ENCODE measurements at regions not wholly inside any gene's neighbourhood (a gene's known extent, or its start where the extent isn't known, plus 50 kb on each side); places are given as distances from the start of the nearest gene placed in this dataset.

DNA sequence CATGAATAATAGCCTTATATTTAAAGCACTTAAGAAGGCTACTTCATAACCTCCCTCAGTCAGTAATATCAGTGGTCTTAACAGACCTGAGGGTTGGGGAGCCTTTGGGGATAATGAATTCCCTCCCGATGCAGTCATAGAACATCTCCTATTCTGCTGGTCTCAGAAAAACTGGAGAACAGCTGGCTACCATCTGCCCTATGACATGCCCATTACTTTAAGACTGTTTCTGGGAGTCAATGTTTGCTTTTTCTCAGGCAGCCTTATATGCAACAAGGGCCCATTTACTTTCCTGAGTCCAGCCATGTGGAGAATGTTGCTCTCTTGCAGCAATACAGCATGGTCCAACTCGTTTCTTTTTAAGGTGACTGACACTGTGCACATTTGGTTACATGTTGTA is 161.7 kb upstream of the PARP11 start:
- TF ChIP-seq, protein P1, sequence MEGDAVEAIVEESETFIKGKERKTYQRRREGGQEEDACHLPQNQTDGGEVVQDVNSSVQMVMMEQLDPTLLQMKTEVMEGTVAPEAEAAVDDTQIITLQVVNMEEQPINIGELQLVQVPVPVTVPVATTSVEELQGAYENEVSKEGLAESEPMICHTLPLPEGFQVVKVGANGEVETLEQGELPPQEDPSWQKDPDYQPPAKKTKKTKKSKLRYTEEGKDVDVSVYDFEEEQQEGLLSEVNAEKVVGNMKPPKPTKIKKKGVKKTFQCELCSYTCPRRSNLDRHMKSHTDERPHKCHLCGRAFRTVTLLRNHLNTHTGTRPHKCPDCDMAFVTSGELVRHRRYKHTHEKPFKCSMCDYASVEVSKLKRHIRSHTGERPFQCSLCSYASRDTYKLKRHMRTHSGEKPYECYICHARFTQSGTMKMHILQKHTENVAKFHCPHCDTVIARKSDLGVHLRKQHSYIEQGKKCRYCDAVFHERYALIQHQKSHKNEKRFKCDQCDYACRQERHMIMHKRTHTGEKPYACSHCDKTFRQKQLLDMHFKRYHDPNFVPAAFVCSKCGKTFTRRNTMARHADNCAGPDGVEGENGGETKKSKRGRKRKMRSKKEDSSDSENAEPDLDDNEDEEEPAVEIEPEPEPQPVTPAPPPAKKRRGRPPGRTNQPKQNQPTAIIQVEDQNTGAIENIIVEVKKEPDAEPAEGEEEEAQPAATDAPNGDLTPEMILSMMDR (IDR thresholded peaks at IDR 0.05; ENCODE audit: poor library complexity, severe bottlenecking) = no peak
- TF ChIP-seq POLR2AphosphoS5 (IDR thresholded peaks at IDR 0.05) (no peak), EZH2 (IDR thresholded peaks at IDR 0.05; ENCODE audit: borderline replicate concordance, insufficient read depth, low read length, poor library complexity, severe bottlenecking) (no peak)
